Suprapubic skin (tissue), 4 donors: ENCODE measurements at regions not wholly inside any gene's neighbourhood (a gene's known extent, or its start where the extent isn't known, plus 50 kb on each side); places are given as distances from the start of the nearest gene placed in this dataset.

Experiments used
- DNase-seq, 2 donors: peaks; one replicate each; pipeline ENCODE4 v3.0.0-alpha.2; 2019; ENCODE audit warnings: low spot score in 2 of 2
- H3K27ac ChIP-seq: fragments of 200-600 bp; sonication (generic); one replicate; pipeline ENCODE4 v1.5.1; 2019
- H3K27me3 ChIP-seq: fragments of 200-600 bp; sonication (generic); one replicate; pipeline ENCODE4 v1.5.1; 2019
- H3K36me3 ChIP-seq: fragments of 200-600 bp; sonication (generic); one replicate; pipeline ENCODE4 v1.5.1; 2019
- H3K4me1 ChIP-seq: fragments of 200-600 bp; sonication (generic); one replicate; pipeline ENCODE4 v1.5.1; 2019
- H3K4me3 ChIP-seq: fragments of 200-600 bp; sonication (generic); one replicate; pipeline ENCODE4 v1.5.1; 2019; ENCODE audit warnings: mild to moderate bottlenecking
- H3K9me3 ChIP-seq: fragments of 200-600 bp; sonication (generic); one replicate; pipeline ENCODE4 v1.5.1; 2019
- CTCF ChIP-seq, 2 donors: fragments of 200-600 bp in 1 of 2; fragments of 450-650 bp in 1 of 2; sonication (generic) in 1 of 2; IDR thresholded peaks; one replicate each; pipeline ENCODE4 v1.5.1; 2016 to 2019; ENCODE audit warnings: antibody characterized with exemption in 2 of 2, mild to moderate bottlenecking in 1 of 2, moderate library complexity in 1 of 2
- EP300 ChIP-seq: sonication (generic); formaldehyde crosslinking; IDR thresholded peaks from one replicate; pipeline ENCODE4 v1.6.1; 2017; ENCODE audit warnings: antibody characterized with exemption
- POLR2A ChIP-seq, 2 donors: fragments of 450-650 bp; IDR thresholded peaks; one replicate each; pipeline ENCODE4 v1.6.1; 2017; ENCODE audit warnings: antibody characterized with exemption in 2 of 2, mild to moderate bottlenecking in 2 of 2, moderate library complexity in 2 of 2
- POLR2AphosphoS5 ChIP-seq, 3 donors: sonication (generic); formaldehyde crosslinking; IDR thresholded peaks; one replicate each; pipeline ENCODE4 v1.6.1; 2017; ENCODE audit warnings: antibody characterized with exemption in 3 of 3
- WGBS: methylation state at CpG from one replicate; pipeline ENCODE4 v1.1.5; 2018; 5-methylcytosine and 5-hydroxymethylcytosine counted together

GRCh38 chr16:35141303-35141702 is 1681.9 kb downstream of the TP53TG3F start:
- Histone ChIP-seq H3K4me3 (no peak overlapping the region), H3K9me3 (peaks cover 11% of the 10 kb centered on the region), H3K27me3 (no peaks in the 10 kb centered on the region), H3K27ac (no peak overlapping the region), H3K36me3 (no peaks in the 10 kb centered on the region), H3K4me1 (no peaks in the 10 kb centered on the region)
- TF ChIP-seq POLR2AphosphoS5 (IDR thresholded peaks at IDR 0.05) (no peak), CTCF (IDR thresholded peaks at IDR 0.05) (no peak), POLR2A (IDR thresholded peaks at IDR 0.05) (no peak), EP300 (no peak)
- no peak for DNase-seq
- WGBS: 86% methylated on average over 18 of the region's 18 CpGs

GRCh38 chr16:35142147-35142808 is 1682.9 kb downstream of the TP53TG3F start:
- H3K36me3 ChIP-seq: no peaks in the 10 kb centered on the region
- WGBS: 55% methylated on average over 3 of the region's 6 CpGs
- H3K4me1 ChIP-seq: no peaks in the 10 kb centered on the region
- H3K27me3 ChIP-seq: no peaks in the 10 kb centered on the region
- no peak for DNase-seq
- H3K9me3 ChIP-seq: peaks cover 11% of the 10 kb centered on the region
- H3K4me3 ChIP-seq: no peak overlapping the region
- TF ChIP-seq CTCF (IDR thresholded peaks at IDR 0.05) (no peak), EP300 (no peak), POLR2A (IDR thresholded peaks at IDR 0.05) (no peak), POLR2AphosphoS5 (IDR thresholded peaks at IDR 0.05) (no peak)
- no peak overlapping the region for H3K27ac ChIP-seq

GRCh38 chr16:35142809-35143192 is 1683.4 kb downstream of the TP53TG3F start:
- Histone ChIP-seq H3K27ac (no peak overlapping the region), H3K4me3 (no peak overlapping the region), H3K9me3 (peaks cover 11% of the 10 kb centered on the region), H3K4me1 (no peaks in the 10 kb centered on the region), H3K27me3 (no peaks in the 10 kb centered on the region), H3K36me3 (no peaks in the 10 kb centered on the region)
- peak in 1 of 2 donors; percentile 44 for DNase-seq
- 92% methylated on average over 12 of the region's 12 CpGs for WGBS
- TF ChIP-seq CTCF (IDR thresholded peaks at IDR 0.05): no peak
- no peak for TF ChIP-seq POLR2A (IDR thresholded peaks at IDR 0.05)
- TF ChIP-seq EP300: no peak

- peaks cover 11% of the 10 kb centered on the region for H3K9me3 ChIP-seq
- no peak overlapping the region for H3K4me3 ChIP-seq
- DNase-seq: no peak
- no peaks in the 10 kb centered on the region for H3K4me1 ChIP-seq
- WGBS: 84% methylated on average over 22 of the region's 22 CpGs
- TF ChIP-seq POLR2A (IDR thresholded peaks at IDR 0.05): no peak
- TF ChIP-seq POLR2AphosphoS5 (IDR thresholded peaks at IDR 0.05): no peak
- no peak for TF ChIP-seq EP300
- no peak for TF ChIP-seq CTCF (IDR thresholded peaks at IDR 0.05)
- H3K27ac ChIP-seq: no peak overlapping the region
- no peaks in the 10 kb centered on the region for H3K36me3 ChIP-seq
- no peaks in the 10 kb centered on the region for H3K27me3 ChIP-seq
These were observed 1685.0 kb downstream of the TP53TG3F start for GRCh38 chr16:35144212-35144932.

- DNase-seq: peak in 1 of 2 donors; percentile 51
- WGBS: 91% methylated on average over 21 of the region's 23 CpGs
- H3K4me3 ChIP-seq: no peak overlapping the region
- TF ChIP-seq POLR2AphosphoS5 (IDR thresholded peaks at IDR 0.05): no peak
- TF ChIP-seq POLR2A (IDR thresholded peaks at IDR 0.05): no peak
- TF ChIP-seq EP300: no peak
- TF ChIP-seq CTCF (IDR thresholded peaks at IDR 0.05): no peak
- H3K27ac ChIP-seq: no peak overlapping the region
- no peaks in the 10 kb centered on the region for H3K4me1 ChIP-seq
- H3K36me3 ChIP-seq: no peaks in the 10 kb centered on the region
- H3K27me3 ChIP-seq: no peaks in the 10 kb centered on the region
- H3K9me3 ChIP-seq: peaks cover 11% of the 10 kb centered on the region
These were observed 1686.8 kb downstream of the TP53TG3F start for GRCh38 chr16:35146031-35146710.
